ENCODE measurements at regions not wholly inside any gene's neighbourhood (a gene's known extent, or its start where the extent isn't known, plus 50 kb on each side); places are given as distances from the start of the nearest gene placed in this dataset.
"Not testable (repeated sequence)": the region's sequence is repeated elsewhere in the genome, so short reads cannot be mapped to it uniquely, and the experiment has no call there.

DNA sequence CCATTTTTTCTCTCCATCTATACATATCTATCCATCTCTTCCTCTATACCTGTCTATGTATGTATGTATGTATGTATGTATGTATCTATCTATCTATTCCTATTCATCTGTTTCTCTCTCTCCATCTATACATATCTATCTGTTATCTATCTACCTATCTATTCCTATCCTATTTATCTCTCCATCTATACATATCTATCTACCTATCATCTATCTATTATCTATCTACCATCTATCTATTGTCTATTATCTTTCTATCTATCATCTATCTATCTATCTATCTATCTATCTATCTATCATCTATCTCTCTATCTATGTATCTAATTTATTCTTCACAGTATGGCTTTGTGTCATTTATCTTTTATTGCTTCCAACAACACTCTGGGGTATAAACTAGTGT, 1124.4 kb downstream of the TYW1 start:
- no peak for DNase-seq

DNA sequence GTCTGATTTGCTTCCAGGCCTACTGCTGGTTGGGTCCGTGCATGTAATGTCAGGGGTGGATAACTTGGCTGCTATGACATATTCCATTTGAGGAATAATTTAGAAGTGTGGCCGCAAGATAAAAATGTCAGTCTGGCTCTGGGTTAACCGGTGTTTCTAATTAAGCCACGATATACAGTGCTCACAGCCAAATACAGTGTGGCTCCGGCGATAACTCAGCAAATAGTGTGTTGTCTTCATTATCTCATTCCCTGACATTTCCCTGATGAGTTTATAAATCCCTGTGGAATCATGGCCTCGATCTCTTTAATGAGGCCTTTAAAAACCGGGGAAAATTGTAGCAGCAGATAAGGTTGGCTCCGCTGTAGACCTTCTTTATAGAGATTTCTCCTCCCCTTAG, 1125.0 kb downstream of the TYW1 start:
- no peak for DNase-seq

DNA sequence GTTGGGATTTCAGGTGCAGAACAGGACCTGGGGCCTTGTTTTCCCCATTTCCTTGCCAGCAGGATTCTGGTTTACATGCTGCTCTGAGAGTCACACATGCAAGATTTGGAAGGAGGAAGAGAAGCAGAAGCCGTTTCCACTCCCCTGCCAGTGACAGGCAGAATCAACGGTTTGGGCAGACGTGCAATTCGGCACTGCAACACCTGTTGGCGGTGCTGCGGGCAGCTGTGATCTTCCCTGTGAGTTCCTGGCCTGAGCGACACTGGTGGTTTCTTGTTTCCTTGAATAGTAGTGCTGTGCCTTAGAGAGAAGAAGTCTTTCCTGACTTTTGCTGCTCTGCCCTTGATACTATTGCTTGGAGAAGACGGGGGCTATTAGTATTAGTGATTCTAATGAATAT, 1126.2 kb downstream of the TYW1 start:
- DNase-seq: no peak

GRCh38 chr7:68125168-68125567, 1128.5 kb downstream of the TYW1 start:
- no peak for DNase-seq

DNA sequence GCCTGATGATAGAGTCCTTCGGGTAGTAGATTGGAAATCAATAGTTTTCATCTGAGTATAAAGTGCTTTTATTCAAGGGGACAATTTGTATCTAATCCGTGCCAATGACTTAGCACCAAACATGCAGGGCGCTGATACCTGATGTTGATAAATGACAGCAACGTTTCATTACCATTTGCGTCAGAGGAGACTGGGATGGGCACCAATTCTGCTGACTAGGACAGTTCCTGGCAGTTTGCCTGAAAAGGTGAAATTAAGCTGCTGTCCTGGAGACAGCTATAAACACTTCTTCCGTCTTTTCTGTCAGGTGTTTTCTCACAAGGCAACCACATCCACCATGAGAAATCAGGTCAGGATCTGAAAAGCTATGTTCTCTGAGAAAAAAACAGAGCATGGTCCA, 1136.4 kb downstream of the TYW1 start:
- DNase-seq: no peak

- DNase-seq: no peak
Observed at GRCh38 chr7:68143345-68143744, 1146.7 kb downstream of the TYW1 start.

GRCh38 chr7:68146983-68147382, 1150.3 kb downstream of the TYW1 start:
- DNase-seq: no peak

DNA sequence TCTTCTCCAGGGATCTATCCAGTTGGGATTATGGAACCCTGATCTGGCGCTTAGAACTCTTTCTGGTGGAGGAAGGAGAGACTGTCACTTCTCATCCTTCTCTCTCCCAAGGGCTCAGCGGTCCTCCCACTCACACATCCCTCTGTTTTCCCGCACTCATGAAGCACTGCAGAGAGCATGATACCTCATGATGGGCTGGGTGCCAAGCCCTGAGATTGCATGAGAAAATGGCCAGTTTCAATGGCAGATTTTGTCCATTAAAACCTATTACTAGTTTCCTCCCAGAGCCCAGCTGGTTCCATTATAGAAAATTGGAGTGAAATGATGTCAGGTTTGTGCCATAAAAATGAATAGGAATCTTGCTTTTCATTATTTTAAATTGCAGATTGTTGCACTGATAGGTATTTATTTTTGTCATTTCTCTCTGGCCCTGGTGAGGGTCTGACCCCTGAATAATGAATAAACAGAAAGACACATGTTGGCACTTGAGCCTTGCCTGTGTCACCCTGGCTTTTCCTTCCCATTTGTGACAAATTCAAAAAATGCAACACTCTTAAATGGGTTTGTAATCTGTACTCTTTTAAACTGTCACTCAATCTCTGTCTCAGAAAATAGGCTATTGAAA, 1151.1 kb downstream of the TYW1 start:
- no peak for DNase-seq

GRCh38 chr7:68148440-68148839, 1151.8 kb downstream of the TYW1 start:
- no peak for DNase-seq

GRCh38 chr7:68152205-68152604, 1155.6 kb downstream of the TYW1 start:
- DNase-seq: no peak

DNA sequence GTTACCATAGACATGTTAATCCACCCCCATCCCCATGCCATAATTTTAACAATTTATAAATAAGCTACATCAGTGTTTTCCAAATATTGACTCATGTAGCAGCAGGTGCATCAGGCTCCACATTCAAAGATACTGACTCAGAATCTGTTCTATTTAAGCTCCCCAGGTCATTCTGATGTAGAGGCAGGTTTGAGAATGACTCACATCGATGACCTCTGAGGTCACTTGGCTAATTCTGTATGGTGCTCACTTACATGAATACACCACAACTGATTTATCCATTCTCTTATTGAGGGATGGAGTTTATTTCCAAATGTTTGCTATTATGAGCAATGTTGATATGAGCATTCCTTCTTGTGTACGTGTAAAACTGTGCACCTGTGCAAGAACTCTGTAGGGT, 1159.0 kb downstream of the TYW1 start:
- DNase-seq: no peak

DNA sequence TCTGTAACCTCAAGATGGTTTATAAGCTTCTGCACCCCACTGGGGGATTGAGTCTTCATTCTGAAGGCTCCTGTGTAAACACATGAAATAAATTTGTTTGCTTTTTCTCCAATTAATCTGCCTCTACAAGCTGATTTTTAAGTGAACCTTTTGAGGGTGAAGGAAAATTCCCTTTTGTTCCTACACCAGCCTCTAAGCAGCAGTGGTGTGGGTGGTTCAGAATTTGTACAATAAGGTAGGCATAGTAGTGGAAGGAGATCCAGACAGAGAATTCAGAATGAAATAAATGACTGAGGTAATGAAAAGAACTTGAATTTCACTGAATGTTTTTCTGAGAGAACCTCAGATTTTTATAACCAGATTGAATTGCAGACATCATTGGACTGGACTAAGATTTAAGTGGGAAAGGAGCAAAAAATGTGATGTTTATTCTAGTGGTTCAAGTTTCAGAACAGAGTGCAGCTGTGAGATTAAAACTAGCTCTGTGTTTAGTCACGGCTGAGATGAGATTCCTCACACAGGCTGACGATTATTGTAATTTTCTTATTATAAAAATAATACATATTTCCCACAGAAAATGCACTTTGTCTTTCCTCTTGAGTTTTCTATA, 1162.2 kb downstream of the TYW1 start:
- DNase-seq: no peak

DNA sequence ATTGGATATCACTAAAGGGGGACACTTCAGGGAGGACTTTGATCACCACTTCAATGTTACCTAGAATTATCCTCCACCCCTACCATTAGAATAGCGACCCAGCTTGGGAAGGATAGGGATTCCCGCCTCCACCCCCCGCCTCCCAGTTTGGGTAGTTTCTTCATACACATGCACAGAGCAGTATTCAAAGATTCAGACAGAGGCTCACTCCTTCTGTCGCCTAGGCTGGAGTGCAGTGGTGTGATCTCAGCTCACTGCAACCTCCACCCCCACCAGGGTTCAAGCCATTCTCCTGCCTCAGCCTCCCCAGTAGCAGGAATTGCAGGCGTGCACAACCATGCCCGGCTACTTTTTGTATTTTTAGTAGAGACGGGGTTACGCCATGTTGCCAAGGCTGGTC, 1166.1 kb downstream of the TYW1 start:
- no peak for DNase-seq

DNA sequence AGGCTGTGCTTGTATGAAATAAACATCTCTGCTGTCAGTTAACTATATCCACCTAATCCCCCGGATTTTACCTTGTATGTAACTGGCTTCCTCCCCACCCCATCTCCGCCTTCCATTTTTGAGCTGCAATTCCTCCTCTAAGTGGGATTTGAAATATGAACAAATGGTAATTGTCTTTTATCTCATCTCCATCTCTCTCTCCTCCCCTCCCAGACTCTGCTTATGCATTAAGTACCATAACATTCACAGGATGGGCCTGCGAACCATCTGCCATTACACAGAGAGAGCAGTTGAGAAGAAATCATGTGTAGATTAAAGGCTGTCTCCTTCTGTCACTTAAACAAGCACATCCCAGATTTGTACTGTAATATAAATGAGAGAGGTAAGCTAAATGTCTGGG, 1169.9 kb downstream of the TYW1 start:
- no peak for DNase-seq

DNA sequence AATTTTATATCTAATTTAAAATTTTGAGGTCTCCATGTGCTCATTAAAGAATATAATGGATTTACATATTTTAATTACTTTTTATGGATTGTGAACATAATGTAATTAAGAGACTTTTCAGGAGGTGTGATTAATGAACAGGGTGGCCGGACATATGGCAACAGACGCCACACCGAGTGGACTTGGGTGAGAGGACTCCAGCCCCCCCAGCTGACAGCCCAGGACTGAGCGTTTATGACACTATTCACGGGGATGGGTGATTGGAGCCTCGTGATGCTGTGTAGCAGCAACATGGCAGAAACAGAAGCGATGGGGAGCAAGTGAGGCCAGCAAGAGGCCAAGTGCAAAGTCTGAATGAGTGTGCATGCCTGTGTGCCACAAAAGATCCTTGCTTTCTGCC, 1176.9 kb downstream of the TYW1 start:
- no peak for DNase-seq

- peak; percentile 92 for DNase-seq
Observed at GRCh38 chr7:68176974-68177373, 1180.3 kb downstream of the TYW1 start.

DNA sequence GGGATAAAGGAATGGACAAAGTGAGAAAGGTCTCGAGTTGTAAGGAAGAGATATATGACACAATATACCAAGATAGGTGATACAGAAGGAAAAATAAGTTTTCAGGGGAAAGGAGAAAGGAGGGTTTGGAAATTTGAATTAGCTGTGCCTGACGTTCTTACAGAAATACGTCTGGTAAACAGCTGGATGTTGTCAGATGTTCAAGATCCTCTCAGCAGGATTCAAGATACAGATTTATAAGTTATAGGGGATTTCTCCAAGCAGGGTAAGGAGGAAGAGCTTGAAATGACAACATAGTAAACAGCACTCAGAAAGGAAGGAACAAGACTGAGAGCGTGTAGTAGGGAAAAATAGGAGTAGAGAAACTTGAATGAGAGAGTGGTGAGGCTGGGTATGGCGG, 1184.1 kb downstream of the TYW1 start:
- no peak for DNase-seq

DNA sequence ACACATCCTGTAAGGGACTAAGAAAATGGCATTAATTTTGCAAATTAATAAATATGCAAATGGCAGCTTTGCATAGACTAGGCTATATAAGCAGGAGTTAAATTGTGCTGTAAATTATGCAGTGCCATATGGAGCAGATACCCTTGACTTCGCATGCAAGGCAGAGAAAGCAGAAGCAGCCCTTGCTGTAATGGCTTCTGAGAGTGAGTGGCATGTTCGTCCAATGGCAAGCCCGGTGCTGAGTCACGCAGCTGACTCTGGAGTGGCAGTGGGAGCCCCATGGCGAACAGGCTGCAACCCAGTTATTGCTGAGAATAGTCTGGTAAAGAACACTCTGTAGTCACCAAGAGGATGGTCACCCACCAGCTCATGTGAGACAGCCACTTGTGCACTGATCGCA, 1186.5 kb downstream of the TYW1 start:
- no peak for DNase-seq

DNA sequence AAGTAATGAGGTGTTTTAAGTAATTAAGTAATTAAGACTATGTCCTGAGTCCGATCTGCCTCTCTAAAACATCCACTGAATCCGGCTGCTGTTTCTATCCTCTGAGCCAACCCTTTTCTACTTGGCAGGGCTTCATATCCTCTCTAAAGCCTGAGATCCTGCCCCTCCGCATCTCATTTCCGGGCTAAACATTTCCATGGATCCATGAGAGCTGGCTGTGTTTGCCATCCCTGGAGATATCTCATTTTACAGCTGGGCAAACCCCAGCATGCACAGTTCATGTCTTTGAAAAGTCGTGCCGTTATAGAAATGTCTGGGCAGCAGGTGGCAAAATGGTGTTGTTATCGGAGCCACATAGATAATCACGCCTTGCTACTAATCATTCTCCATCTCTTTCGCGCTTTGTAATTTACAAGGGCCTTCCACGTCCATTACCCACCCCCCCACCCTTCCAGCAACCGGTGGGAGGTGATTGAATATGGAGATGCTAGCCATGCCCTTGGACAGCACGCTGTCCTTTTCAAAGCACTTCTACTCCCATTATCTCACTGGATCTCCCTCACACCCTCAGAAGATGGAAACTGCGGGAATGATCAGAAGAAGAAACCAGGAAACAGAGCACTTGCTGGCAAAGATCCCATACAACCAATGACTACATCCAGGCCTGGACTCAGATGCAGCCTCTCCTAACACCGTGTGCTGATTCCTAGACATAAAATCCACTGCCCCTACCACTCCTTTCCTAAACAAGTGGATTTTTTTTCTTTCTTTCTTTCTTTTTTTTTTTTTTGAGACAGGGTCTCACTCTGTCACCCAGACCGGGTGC, 1189.2 kb downstream of the TYW1 start:
- no peak for DNase-seq

DNA sequence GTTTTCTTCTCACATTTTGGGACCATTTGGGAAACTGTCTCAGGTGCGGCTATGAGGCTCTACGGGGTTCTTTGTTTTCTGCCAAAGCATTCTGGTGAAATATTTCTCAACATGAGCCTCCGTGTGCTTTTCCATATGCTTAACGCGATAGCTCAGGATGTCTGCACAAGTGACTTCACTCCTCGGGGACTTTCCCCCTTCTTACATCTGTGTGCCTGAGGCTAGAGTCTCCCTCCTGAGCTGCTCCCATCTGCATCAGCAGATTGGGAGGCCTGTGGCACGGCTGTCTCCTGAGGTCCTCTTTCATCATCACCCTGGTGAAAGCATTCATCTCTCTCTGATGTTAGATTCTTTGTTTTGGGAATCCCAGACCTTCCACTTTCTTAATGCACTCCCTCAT, 1190.9 kb downstream of the TYW1 start:
- DNase-seq: peak; percentile 61

DNA sequence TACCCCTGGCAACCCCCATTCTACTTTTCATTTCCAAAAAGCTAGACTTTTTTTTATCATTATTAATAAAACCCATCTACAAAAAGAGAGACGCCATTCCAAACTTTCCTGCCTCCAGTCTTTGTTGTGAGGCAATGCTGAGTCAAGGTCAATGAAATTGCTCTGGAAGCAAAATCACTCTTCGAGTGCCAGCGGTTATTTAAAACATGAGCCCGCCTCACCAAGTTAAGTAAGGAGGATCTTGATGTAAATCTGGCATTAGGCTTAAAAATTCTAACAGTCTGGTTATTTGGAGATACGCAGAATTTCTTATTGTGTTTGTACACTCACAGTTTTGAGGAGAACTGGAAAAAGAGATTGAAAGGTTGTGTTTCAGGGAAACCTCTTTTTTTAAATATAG, 1196.3 kb downstream of the TYW1 start:
- no peak for DNase-seq

GRCh38 chr7:68195642-68196041, 1199.0 kb downstream of the TYW1 start:
- DNase-seq: not testable (repeated sequence)

DNA sequence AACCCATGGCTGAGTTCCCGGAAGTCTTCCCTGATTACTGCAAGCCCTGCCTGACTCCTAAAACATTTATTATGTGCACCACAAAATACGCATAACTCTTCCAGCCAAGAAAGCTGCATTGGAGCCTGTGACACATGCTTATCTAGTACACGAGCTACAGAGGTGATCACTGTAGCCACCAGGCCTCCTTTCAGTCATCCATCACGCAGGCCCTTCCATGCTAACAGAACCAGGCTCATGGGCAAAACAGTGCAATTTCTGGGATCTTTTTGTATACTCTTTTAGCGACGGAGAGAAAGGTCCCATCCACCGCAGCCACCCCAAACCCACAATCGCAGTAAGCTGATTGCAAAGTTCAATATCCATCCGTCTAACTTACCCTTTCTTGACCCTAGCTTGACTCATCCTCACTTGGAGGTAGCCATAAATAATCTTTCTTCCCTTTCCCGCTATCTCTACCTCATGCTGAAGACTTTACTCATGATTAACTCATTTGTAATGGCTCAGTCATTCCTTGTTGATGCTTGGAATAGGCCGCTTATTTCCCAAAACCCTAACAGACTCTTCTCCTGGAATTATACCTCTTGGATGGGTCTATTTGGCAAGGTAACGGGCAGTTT, 1203.5 kb downstream of the TYW1 start:
- DNase-seq: no peak

GRCh38 chr7:68203251-68203650, 1206.6 kb downstream of the TYW1 start:
- DNase-seq: peak; percentile 93

Data from islet precursor cell (in vitro differentiated cells).